ENCODE measurements at regions not wholly inside any gene's neighbourhood (a gene's known extent, or its start where the extent isn't known, plus 50 kb on each side); places are given as distances from the start of the nearest gene placed in this dataset.

- Histone ChIP-seq H3K27ac (no peak overlapping the region), H3K4me3 (no peak overlapping the region), H3K9me3 (no peaks in the 10 kb centered on the region), H3K36me3 (no peaks in the 10 kb centered on the region), H3K27me3 (ENCODE audit: low read depth) (no peaks in the 10 kb centered on the region), H3K4me1 (no peaks in the 10 kb centered on the region)
- TF ChIP-seq, protein P1, sequence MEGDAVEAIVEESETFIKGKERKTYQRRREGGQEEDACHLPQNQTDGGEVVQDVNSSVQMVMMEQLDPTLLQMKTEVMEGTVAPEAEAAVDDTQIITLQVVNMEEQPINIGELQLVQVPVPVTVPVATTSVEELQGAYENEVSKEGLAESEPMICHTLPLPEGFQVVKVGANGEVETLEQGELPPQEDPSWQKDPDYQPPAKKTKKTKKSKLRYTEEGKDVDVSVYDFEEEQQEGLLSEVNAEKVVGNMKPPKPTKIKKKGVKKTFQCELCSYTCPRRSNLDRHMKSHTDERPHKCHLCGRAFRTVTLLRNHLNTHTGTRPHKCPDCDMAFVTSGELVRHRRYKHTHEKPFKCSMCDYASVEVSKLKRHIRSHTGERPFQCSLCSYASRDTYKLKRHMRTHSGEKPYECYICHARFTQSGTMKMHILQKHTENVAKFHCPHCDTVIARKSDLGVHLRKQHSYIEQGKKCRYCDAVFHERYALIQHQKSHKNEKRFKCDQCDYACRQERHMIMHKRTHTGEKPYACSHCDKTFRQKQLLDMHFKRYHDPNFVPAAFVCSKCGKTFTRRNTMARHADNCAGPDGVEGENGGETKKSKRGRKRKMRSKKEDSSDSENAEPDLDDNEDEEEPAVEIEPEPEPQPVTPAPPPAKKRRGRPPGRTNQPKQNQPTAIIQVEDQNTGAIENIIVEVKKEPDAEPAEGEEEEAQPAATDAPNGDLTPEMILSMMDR (IDR thresholded peaks at IDR 0.05) = no peak
- intact Hi-C loops (cut with DNase I) = no loop called here
- ATAC-seq = no peak
- DNase-seq = no peak
Observed at GRCh38 chr2:150020221-150020620, 432.6 kb upstream of the MMADHC start.

DNA sequence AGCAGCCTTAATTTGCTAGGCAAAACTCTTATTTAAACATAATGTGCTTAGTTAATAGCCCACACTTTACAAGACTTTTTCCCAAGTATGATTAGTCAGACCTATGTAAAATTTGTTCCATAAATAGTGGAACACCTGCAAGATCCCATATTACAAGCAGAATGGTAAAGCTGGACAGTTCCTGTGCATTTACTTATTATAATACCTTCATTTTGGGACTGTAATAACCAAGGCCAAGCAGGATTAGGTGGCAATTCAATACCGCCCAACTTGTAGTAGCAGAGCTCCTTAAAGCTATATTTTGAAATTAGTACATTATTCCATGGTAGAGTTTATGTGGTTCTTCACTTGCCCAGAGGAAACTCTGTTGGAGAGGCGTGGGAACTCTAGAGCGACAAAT lies 431.5 kb upstream of the MMADHC start:
- Histone ChIP-seq H3K27ac (no peak overlapping the region), H3K9me3 (no peaks in the 10 kb centered on the region), H3K4me3 (no peak overlapping the region), H3K36me3 (no peaks in the 10 kb centered on the region), H3K4me1 (no peaks in the 10 kb centered on the region), H3K27me3 (ENCODE audit: low read depth) (no peaks in the 10 kb centered on the region)
- intact Hi-C loops (cut with DNase I) = no loop called here
- no peak for ATAC-seq
- no peak for DNase-seq
- TF ChIP-seq, protein P1 (IDR thresholded peaks at IDR 0.05) = no peak

GRCh38 chr2:150012986-150013385 lies 425.4 kb upstream of the MMADHC start:
- TF ChIP-seq, protein P1 (IDR thresholded peaks at IDR 0.05) = no peak
- no peak overlapping the region for H3K4me3 ChIP-seq
- DNase-seq = no peak

GRCh38 chr2:150011161-150011730 lies 423.7 kb upstream of the MMADHC start:
- intact Hi-C loops (cut with DNase I) = no loop called here
- no peak for DNase-seq
- Histone ChIP-seq H3K4me1 (no peaks in the 10 kb centered on the region), H3K9me3 (no peaks in the 10 kb centered on the region), H3K27ac (no peak overlapping the region), H3K27me3 (ENCODE audit: low read depth) (no peaks in the 10 kb centered on the region), H3K4me3 (no peak overlapping the region), H3K36me3 (no peaks in the 10 kb centered on the region)
- no peak for ATAC-seq
- TF ChIP-seq, protein P1 (IDR thresholded peaks at IDR 0.05) = no peak

More at GRCh38 chr2:150012986-150013385, 425.4 kb upstream of the MMADHC start:
- Histone ChIP-seq H3K27me3 (ENCODE audit: low read depth) (no peaks in the 10 kb centered on the region), H3K36me3 (no peaks in the 10 kb centered on the region), H3K9me3 (no peaks in the 10 kb centered on the region), H3K4me1 (no peaks in the 10 kb centered on the region), H3K27ac (no peak overlapping the region)
- ATAC-seq = no peak
- intact Hi-C loops (cut with DNase I) = no loop called here

- TF ChIP-seq, protein P1 (IDR thresholded peaks at IDR 0.05) = no peak
- H3K4me1 ChIP-seq = no peaks in the 10 kb centered on the region
- ATAC-seq (no peak), DNase-seq (no peak)
- H3K27ac ChIP-seq = no peak overlapping the region
- H3K4me3 ChIP-seq = no peak overlapping the region
- H3K9me3 ChIP-seq = no peaks in the 10 kb centered on the region
- no peaks in the 10 kb centered on the region for H3K36me3 ChIP-seq
- H3K27me3 ChIP-seq (ENCODE audit: low read depth) = no peaks in the 10 kb centered on the region
- intact Hi-C loops (cut with DNase I) = no loop called here
Observed at GRCh38 chr2:150008901-150009300, 421.3 kb upstream of the MMADHC start.
